OCI-LY7 (cell line): ENCODE measurements at regions not wholly inside any gene's neighbourhood (a gene's known extent, or its start where the extent isn't known, plus 50 kb on each side); places are given as distances from the start of the nearest gene placed in this dataset.

ENCODE experiments used
- BruUV-seq: library from RNA; stranded (reverse); fragments of 400-500 nt; replicated peaks from 2 replicates; lab custom pipeline; 2021; lab: Mats Ljungman, UMichigan
- CTCF ChIA-PET: fragments of 300-600 bp; sonication (Branson Sonifier 250); formaldehyde crosslinking; loops from one replicate; lab custom pipeline; 2022; ENCODE audit warnings: antibody characterized with exemption; ENCODE audit not compliant: unreplicated experiment; lab: Charles Lee
- POLR2A ChIA-PET: fragments of 300-600 bp; sonication (Branson Sonifier 250); formaldehyde crosslinking; loops from one replicate; lab custom pipeline; 2022; ENCODE audit warnings: antibody characterized with exemption; lab: Charles Lee
- DNase-seq: peaks from one replicate; pipeline ENCODE4 v3.0.0-alpha.2; 2015; ENCODE audit warnings: low spot score
- H2AFZ ChIP-seq: fragments of 200-600 bp; sonication (generic), shearing (Covaris generic); 2 replicates; pipeline ENCODE4 v1.6.1; 2014; ENCODE audit warnings: mild to moderate bottlenecking, antibody characterized with exemption, low read length, moderate library complexity
- H3K27ac ChIP-seq: fragments of 200-600 bp; sonication (generic); 2 replicates; pipeline ENCODE4 v1.5.1; 2014; ENCODE audit warnings: mixed run types, low read depth, mild to moderate bottlenecking, moderate library complexity, low read length, inconsistent platforms; ENCODE audit not compliant: poor library complexity, severe bottlenecking
- H3K36me3 ChIP-seq: fragments of 200-600 bp; sonication (generic); 2 replicates; pipeline ENCODE4 v1.6.1; 2014; ENCODE audit warnings: mild to moderate bottlenecking, antibody characterized with exemption, low read length, moderate library complexity, mixed read lengths; ENCODE audit not compliant: insufficient read depth
- H3K4me1 ChIP-seq: fragments of 200-600 bp; sonication (generic); 2 replicates; pipeline ENCODE4 v1.5.1; 2014; ENCODE audit warnings: mild to moderate bottlenecking, low read length; ENCODE audit not compliant: insufficient read depth, poor library complexity, severe bottlenecking
- H3K4me2 ChIP-seq: fragments of 200-600 bp; sonication (generic); 2 replicates; pipeline ENCODE4 v1.6.1; 2014; ENCODE audit warnings: mild to moderate bottlenecking, low read length
- H3K4me3 ChIP-seq: fragments of 200-600 bp; sonication (generic); 2 replicates; pipeline ENCODE4 v1.5.1; 2014; ENCODE audit warnings: mild to moderate bottlenecking, low read depth, low read length; ENCODE audit not compliant: poor library complexity, severe bottlenecking
- H3K79me2 ChIP-seq: fragments of 200-600 bp; sonication (generic); 2 replicates; pipeline ENCODE4 v1.6.1; 2016; ENCODE audit warnings: low read depth, mild to moderate bottlenecking, low read length, moderate library complexity, mixed read lengths; ENCODE audit not compliant: insufficient read depth
- H3K9me2 ChIP-seq: fragments of 200-600 bp; sonication (generic); 2 replicates; pipeline ENCODE4 v1.6.1; 2016; ENCODE audit warnings: mild to moderate bottlenecking, low read length, mixed read lengths; ENCODE audit not compliant: insufficient read depth
- H3K9me3 ChIP-seq: fragments of 200-600 bp; sonication (generic); 2 replicates; pipeline ENCODE4 v1.6.1; 2014; ENCODE audit warnings: mild to moderate bottlenecking, mixed run types, low read length, mixed read lengths
- H4K20me1 ChIP-seq: fragments of 200-600 bp; sonication (generic); 2 replicates; pipeline ENCODE4 v1.6.1; 2014; ENCODE audit warnings: mild to moderate bottlenecking, antibody characterized with exemption, low read length, moderate library complexity, mixed read lengths; ENCODE audit not compliant: insufficient read depth
- EZH2phosphoT487 ChIP-seq: fragments of 200-600 bp; sonication (generic); IDR thresholded peaks from 2 replicates; pipeline ENCODE4 v1.6.1; 2018; ENCODE audit warnings: low read depth, borderline replicate concordance, mild to moderate bottlenecking, mixed run types, antibody characterized with exemption, low read length, moderate library complexity, mixed read lengths
- intact Hi-C: fragments of 100-400 bp; cut with micrococcal nuclease; formaldehyde crosslinking; loops from one replicate; pipeline ENCODE4 v1.10.0; 2022; ENCODE audit not compliant: unreplicated experiment
- TF ChIP-seq, protein P1 (sequence below): fragments of 200-600 bp; sonication (generic); conservative IDR thresholded peaks from 2 replicates; pipeline ENCODE4 v1.5.1; 2014; ENCODE audit warnings: mild to moderate bottlenecking, antibody characterized with exemption, low read length, moderate library complexity, mixed read lengths

DNA sequence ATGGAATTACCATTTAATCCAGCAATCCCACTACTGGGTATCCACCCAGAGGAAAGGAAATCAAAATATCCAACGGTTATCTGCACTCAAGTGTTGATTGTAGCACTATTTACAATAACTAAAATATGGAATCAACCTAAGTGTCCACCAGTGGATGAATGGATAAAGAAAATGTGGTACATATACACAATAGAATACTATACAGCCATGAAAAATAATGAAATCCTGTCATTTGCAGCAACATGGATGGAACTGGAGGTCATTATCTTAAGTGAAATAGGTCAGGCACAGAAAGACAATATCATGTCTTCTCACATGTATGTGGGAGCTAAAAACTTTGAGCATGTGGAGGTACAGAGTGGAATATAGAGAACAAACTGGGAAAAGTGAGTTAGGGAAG lies 92.9 kb upstream of the ARHGEF7 start:
- H3K27ac ChIP-seq = no peak overlapping the region
- H3K79me2 ChIP-seq = no peaks in the 10 kb centered on the region
- H3K9me2 ChIP-seq = no peaks in the 10 kb centered on the region
- intact Hi-C loops = no loop called here
- CTCF ChIA-PET = no interaction called here
- DNase-seq = no peak
- POLR2A ChIA-PET = no interaction called here
- no peaks in the 10 kb centered on the region for H3K4me1 ChIP-seq
- H3K36me3 ChIP-seq = no peaks in the 10 kb centered on the region
- H3K4me3 ChIP-seq = no peak overlapping the region
- no TSS peak for BruUV-seq
- no peaks in the 10 kb centered on the region for H4K20me1 ChIP-seq
- TF ChIP-seq, protein P1, sequence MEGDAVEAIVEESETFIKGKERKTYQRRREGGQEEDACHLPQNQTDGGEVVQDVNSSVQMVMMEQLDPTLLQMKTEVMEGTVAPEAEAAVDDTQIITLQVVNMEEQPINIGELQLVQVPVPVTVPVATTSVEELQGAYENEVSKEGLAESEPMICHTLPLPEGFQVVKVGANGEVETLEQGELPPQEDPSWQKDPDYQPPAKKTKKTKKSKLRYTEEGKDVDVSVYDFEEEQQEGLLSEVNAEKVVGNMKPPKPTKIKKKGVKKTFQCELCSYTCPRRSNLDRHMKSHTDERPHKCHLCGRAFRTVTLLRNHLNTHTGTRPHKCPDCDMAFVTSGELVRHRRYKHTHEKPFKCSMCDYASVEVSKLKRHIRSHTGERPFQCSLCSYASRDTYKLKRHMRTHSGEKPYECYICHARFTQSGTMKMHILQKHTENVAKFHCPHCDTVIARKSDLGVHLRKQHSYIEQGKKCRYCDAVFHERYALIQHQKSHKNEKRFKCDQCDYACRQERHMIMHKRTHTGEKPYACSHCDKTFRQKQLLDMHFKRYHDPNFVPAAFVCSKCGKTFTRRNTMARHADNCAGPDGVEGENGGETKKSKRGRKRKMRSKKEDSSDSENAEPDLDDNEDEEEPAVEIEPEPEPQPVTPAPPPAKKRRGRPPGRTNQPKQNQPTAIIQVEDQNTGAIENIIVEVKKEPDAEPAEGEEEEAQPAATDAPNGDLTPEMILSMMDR = no peak
- no peak for TF ChIP-seq EZH2phosphoT487
- no peak overlapping the region for H2AFZ ChIP-seq
- no peaks in the 10 kb centered on the region for H3K9me3 ChIP-seq
- H3K4me2 ChIP-seq = no peak overlapping the region

DNA sequence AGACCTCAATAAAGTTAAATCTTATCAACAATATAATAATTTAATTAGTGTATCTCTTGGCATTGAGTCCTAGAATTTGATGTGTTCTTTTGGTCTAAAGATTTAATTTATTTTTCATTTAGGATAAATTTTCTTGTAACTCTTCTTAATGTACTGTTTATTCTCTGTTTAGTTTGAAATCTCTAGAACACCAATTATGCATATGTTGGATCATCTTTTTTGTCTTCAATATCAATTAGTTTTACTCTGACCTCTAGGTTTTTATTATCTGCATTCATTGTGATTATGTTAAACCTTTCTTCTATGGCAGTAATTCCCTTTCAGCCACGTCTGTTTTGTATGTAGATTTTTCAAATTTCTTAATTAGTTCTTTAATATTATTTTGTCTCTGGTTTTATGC lies 93.8 kb upstream of the ARHGEF7 start:
- Histone ChIP-seq H3K36me3 (no peaks in the 10 kb centered on the region), H3K4me1 (no peaks in the 10 kb centered on the region), H3K27ac (no peak overlapping the region), H3K9me3 (no peaks in the 10 kb centered on the region), H3K4me3 (no peak overlapping the region), H4K20me1 (no peaks in the 10 kb centered on the region), H3K79me2 (no peaks in the 10 kb centered on the region), H3K4me2 (no peak overlapping the region), H2AFZ (no peak overlapping the region), H3K9me2 (no peaks in the 10 kb centered on the region)
- intact Hi-C loops = no loop called here
- BruUV-seq = no TSS peak
- CTCF ChIA-PET = no interaction called here
- DNase-seq = no peak
- TF ChIP-seq, protein P1 = no peak
- no peak for TF ChIP-seq EZH2phosphoT487
- POLR2A ChIA-PET = no interaction called here

DNA sequence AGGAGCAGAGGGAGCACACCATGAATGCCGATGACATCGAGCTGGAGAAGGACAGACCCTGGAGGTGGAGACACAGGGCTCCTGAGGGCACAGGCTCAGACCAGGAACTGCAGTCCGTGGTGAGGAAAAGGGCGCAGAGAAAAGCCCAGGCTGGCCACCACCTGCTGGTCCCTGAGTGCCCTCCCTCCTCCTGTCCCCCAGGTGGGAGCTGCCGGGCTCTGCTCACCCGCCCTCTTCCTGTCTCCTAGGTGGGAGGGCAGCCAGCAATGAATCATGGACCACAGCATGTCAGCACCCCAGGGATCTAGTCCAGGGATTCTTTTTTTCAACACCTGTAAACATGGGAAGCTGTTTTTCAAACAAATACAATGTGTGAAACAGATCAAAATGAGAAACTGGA lies 94.6 kb upstream of the ARHGEF7 start:
- H4K20me1 ChIP-seq = no peaks in the 10 kb centered on the region
- H3K9me2 ChIP-seq = no peaks in the 10 kb centered on the region
- H3K27ac ChIP-seq = no peak overlapping the region
- H3K4me2 ChIP-seq = no peak overlapping the region
- no TSS peak for BruUV-seq
- TF ChIP-seq EZH2phosphoT487 = no peak
- TF ChIP-seq, protein P1 = no peak
- H3K4me3 ChIP-seq = no peak overlapping the region
- no peaks in the 10 kb centered on the region for H3K9me3 ChIP-seq
- H2AFZ ChIP-seq = no peak overlapping the region
- POLR2A ChIA-PET = no interaction called here
- intact Hi-C loops = no loop called here
- CTCF ChIA-PET = no interaction called here
- H3K79me2 ChIP-seq = no peaks in the 10 kb centered on the region
- no peaks in the 10 kb centered on the region for H3K4me1 ChIP-seq
- DNase-seq = no peak
- H3K36me3 ChIP-seq = no peaks in the 10 kb centered on the region
